ENCODE measurements at regions not wholly inside any gene's neighbourhood (a gene's known extent, or its start where the extent isn't known, plus 50 kb on each side); places are given as distances from the start of the nearest gene placed in this dataset.

DNA sequence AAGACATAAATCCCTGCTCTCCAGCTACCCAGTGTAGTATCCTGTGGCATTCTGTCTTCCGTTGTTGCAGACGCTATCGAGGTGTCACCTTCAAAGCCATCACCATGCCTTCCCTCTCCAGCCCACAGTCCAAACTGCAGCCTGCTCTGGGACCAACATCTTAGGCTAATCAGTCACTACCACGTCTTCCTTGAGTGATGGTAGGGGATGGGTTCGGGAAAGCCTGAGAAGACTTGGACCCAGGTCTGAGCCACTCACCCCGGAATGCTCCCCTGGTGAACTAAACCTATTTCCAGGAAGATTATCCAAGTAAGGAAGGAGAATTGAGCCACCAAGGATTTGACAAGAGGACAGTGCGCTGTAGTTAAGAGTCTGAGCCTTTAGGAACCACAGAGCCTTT lies 52.9 kb upstream of the IRX1 start:
- no peaks in the 10 kb centered on the region for H3K4me1 Mint-ChIP-seq (ENCODE audit: low read depth)
- no peaks in the 10 kb centered on the region for H3K27me3 Mint-ChIP-seq (ENCODE audit: low read depth)
- ATAC-seq (replicated peaks in 1 of 2) (no peak), DNase-seq (no peak)
- H3K27ac Mint-ChIP-seq, result no peak overlapping the region
- H3K36me3 Mint-ChIP-seq (ENCODE audit: insufficient read depth in 2 of 2), result no peaks in the 10 kb centered on the region
- peaks cover 3 to 4% of the 10 kb centered on the region in 2 donors for H3K9me3 Mint-ChIP-seq
- no peak overlapping the region for H3K4me3 Mint-ChIP-seq

DNA sequence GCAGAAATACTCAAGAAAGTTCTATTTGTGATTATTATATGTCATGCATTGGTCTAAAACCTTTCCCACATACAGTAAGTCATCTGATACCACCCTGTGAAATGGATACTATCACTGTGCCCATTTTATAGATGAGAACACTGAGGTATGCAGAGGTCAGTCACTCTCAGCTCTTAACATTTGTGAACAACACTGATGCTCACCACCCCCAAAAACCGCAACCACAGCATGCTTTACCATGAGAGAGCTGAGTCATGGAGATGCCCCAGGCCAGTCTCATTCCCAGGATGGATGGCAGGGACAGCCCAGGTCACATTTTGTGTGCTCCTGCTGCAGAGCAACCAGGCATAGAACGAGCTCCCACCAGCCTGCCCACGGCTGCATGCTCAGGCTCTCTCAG lies 53.5 kb upstream of the IRX1 start:
- H3K4me3 Mint-ChIP-seq, result no peak overlapping the region
- ATAC-seq (replicated peaks in 1 of 2) (no peak), DNase-seq (no peak)
- no peaks in the 10 kb centered on the region for H3K27me3 Mint-ChIP-seq (ENCODE audit: low read depth)
- H3K4me1 Mint-ChIP-seq (ENCODE audit: low read depth), result no peaks in the 10 kb centered on the region
- H3K27ac Mint-ChIP-seq, result no peak overlapping the region
- H3K36me3 Mint-ChIP-seq (ENCODE audit: insufficient read depth in 2 of 2), result peaks cover 0 to 2% of the 10 kb centered on the region in 2 donors
- peaks cover 3 to 4% of the 10 kb centered on the region in 2 donors for H3K9me3 Mint-ChIP-seq

DNA sequence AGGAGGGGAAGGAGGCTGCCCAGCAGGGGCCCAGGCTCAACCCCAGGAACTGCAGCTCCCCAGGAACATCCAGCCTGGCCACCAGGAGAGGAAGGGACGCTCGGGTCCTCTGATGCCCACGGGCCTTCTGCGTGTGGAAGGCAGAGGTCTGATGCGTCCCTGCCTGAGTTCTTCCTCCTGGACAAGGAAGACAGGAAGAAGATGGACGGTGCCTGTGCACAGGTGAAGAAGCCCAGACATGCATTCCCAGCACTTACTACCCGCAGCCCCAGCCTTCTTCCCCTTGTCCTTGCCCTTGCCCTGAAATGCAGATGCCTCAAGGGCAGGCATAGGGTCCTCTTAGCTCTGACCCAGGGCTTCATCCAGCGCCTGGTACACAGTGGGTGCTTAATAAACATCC lies 56.7 kb upstream of the IRX1 start:
- no peaks in the 10 kb centered on the region for H3K27me3 Mint-ChIP-seq (ENCODE audit: low read depth)
- no peak overlapping the region for H3K4me3 Mint-ChIP-seq
- H3K27ac Mint-ChIP-seq, result no peak overlapping the region
- no peaks in the 10 kb centered on the region for H3K4me1 Mint-ChIP-seq (ENCODE audit: low read depth)
- DNase-seq (no peak), ATAC-seq (replicated peaks in 1 of 2) (no peak)
- H3K9me3 Mint-ChIP-seq, result peaks cover 0 to 2% of the 10 kb centered on the region in 2 donors
- peaks cover 0 to 2% of the 10 kb centered on the region in 2 donors for H3K36me3 Mint-ChIP-seq (ENCODE audit: insufficient read depth in 2 of 2)

DNA sequence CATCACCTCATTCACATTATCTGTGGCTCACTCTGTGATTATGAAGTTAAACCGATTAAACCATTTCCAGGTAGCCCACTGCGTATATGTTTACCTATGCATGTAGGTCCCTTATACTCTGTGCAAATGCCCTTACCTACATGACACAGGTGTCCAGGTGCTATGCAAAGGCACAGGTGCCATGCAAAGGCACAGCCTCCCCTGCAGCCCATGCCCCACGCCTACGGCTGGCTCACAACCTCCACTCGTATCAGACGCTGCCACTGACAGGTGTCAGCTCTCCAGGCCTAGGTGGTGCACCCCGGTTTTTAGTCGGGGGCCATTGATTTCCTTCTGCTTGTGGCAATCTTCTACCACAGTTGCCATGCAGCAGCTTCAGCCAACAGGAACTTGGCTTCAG lies 57.7 kb upstream of the IRX1 start:
- ATAC-seq (replicated peaks in 1 of 2) (no peak), DNase-seq (no peak)
- Mint-ChIP-seq H3K9me3 (peaks cover 0 to 2% of the 10 kb centered on the region in 2 donors), H3K27ac (no peak overlapping the region), H3K4me3 (no peak overlapping the region), H3K27me3 (ENCODE audit: low read depth) (no peaks in the 10 kb centered on the region), H3K4me1 (ENCODE audit: low read depth) (no peaks in the 10 kb centered on the region), H3K36me3 (ENCODE audit: insufficient read depth in 2 of 2) (peaks cover 0 to 2% of the 10 kb centered on the region in 2 donors)

DNA sequence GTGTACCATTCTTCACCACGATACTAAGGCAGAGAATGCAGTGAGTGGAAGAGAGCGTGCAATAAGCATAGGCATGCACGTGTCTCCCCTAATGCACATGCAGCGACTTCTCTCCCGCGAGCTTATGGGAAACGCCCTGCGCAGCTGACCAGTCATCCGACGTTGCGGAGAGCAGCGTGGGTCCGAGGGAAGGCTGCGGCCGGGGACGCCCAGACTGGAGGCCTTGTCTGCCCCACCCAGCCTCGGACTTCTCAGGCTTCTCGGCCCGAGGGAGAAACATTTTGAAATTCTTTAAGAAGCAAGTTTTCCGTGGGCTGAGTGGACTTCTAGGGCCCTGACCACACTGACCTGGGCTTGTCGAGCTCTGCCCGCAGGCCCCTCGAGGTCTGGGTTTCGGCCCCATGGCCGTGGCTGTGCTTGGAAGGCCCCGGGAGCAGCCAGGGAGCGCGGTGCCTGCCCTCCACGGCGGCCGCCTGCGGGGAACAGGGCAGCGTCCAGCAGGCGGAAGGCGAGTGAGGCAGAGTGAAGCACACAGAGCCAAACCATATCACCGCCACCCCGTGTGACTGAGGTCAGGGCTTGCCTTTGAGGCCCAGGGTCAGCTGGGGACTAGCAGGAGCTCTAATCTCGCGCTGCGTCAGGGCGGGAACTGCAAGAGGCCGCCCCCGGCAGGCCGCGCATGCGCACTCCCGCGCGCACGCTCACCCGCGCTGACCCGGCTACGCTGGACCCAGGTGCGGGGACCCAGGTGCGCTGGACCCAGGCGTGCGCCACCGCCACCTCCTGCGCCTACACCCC lies 60.0 kb upstream of the IRX1 start:
- ATAC-seq (replicated peaks in 1 of 2), result no peak
- Mint-ChIP-seq H3K9me3 (peaks cover 0 to 2% of the 10 kb centered on the region in 2 donors), H3K27ac (no peak overlapping the region), H3K36me3 (ENCODE audit: insufficient read depth in 2 of 2) (peaks cover 0 to 2% of the 10 kb centered on the region in 2 donors), H3K27me3 (ENCODE audit: low read depth) (no peaks in the 10 kb centered on the region), H3K4me3 (no peak overlapping the region), H3K4me1 (ENCODE audit: low read depth) (no peaks in the 10 kb centered on the region)
- no peak for DNase-seq

DNA sequence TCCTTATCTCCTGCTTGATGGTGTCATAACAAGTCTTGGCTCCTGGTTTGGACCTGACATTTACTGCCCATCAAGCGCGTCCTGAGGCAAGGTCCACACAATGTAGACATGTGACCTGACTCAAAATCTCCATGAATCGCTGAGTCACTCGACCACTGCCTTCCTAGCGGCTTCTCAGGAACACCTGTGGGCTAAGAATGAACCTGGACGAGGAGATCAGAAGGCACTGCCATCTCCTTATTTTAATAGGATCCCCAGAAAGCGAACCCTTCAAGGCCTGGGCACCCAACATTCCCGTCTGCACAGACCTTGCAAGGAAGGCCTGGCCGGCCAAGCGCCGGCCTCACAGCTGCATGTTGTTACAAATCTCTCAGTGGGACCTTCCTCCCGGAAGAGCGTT lies 60.6 kb upstream of the IRX1 start:
- Mint-ChIP-seq H3K9me3 (peaks cover 0 to 2% of the 10 kb centered on the region in 2 donors), H3K27me3 (ENCODE audit: low read depth) (no peaks in the 10 kb centered on the region), H3K36me3 (ENCODE audit: insufficient read depth in 2 of 2) (peaks cover 0 to 2% of the 10 kb centered on the region in 2 donors), H3K4me3 (no peak overlapping the region), H3K4me1 (ENCODE audit: low read depth) (no peaks in the 10 kb centered on the region), H3K27ac (no peak overlapping the region)
- DNase-seq (no peak), ATAC-seq (replicated peaks in 1 of 2) (no peak)

DNA sequence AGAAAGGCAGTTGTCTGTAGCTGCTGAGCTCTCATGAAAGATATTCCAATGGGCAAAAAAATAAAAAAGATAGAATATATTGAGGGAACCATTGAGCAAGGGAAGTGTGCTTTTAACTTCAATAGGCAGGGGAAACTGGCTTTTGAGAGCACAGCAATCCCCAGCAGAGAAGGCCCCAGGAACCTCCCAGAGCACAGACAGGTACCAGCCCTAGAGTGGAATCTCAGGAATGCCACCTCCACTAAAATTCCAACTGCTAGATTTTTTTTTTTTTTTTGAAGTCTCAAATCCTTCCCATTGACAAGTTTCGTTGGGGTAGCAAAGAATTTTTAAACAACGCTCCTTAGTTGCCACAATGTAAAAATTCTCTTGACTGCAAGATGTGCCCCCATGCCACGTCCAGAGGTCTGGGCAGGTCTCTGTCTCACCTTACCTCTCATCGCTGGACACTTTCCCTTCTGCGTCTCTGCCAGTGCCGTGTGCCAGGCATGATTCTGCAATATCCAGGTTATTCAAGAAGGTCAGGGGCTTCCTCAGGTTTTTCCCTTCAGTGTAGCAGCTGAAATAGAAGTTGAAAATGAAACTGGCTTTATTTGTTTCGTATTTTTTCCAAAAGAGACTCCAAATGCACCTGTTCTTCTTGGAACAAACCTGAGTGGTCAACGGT lies 64.2 kb upstream of the IRX1 start:
- Mint-ChIP-seq H3K4me1 (ENCODE audit: low read depth) (no peaks in the 10 kb centered on the region), H3K27ac (no peak overlapping the region), H3K9me3 (peaks cover 0 to 2% of the 10 kb centered on the region in 2 donors), H3K27me3 (ENCODE audit: low read depth) (no peaks in the 10 kb centered on the region), H3K36me3 (ENCODE audit: insufficient read depth in 2 of 2) (no peaks in the 10 kb centered on the region), H3K4me3 (no peak overlapping the region)
- DNase-seq, result no peak
- ATAC-seq (replicated peaks in 1 of 2), result no peak

DNA sequence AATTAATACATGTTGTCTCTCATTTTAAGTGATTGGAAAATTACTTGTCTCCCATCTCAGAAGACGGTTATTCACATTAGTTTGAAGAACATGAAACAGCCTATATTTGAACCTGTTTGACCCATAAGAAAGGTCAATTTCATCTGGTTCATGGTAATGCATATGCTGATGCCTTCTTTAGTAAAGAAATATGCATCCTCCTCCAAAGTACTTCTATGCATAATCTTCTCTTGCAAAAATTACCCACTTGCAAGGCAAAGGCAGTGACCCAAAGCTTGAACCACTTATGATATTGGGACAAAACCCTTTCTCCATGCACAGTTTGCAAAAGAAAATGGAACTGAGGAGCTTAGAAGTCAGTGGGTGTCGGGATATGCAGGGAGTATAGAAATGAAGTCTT lies 65.4 kb upstream of the IRX1 start:
- no peak for ATAC-seq (replicated peaks in 1 of 2)
- H3K36me3 Mint-ChIP-seq (ENCODE audit: insufficient read depth in 2 of 2), result no peaks in the 10 kb centered on the region
- H3K27ac Mint-ChIP-seq, result no peak overlapping the region
- no peaks in the 10 kb centered on the region for H3K4me1 Mint-ChIP-seq (ENCODE audit: low read depth)
- peaks cover 0 to 7% of the 10 kb centered on the region in 2 donors for H3K9me3 Mint-ChIP-seq
- no peaks in the 10 kb centered on the region for H3K27me3 Mint-ChIP-seq (ENCODE audit: low read depth)
- no peak overlapping the region for H3K4me3 Mint-ChIP-seq
- DNase-seq, result no peak

DNA sequence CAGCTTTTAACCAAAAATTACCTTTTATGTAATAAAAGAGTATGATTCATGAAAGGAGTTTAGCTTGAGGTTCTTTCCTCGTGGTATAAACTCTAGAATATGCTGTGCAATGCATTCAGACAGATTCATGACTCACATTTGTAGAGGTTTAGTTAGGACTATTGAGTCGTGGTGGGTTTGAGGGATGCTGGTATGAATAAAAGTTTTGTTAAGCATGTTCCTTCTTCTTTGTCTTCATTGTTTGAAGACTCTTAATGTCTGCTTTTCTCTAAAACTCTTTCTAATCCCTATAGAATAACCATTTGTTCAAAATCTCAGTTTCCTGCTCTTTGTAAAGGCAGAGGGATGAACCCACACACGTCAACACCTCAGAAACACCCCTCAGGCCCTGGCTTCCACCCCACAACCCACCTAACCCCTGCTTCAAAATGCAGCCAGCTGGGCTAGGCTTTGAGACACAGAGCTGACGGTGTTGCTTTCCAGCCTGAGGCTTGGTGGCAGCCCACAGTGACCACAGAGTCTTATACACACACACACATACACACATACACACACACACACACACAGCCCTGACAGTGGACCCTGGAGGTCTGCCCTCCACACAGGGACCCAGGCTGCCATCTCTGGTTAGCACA lies 69.0 kb upstream of the IRX1 start:
- H3K4me3 Mint-ChIP-seq, result no peak overlapping the region
- H3K9me3 Mint-ChIP-seq, result peaks cover 9 to 14% of the 10 kb centered on the region in 2 donors
- H3K27me3 Mint-ChIP-seq (ENCODE audit: low read depth), result no peaks in the 10 kb centered on the region
- ATAC-seq (replicated peaks in 1 of 2) (no peak), DNase-seq (no peak)
- no peaks in the 10 kb centered on the region for H3K4me1 Mint-ChIP-seq (ENCODE audit: low read depth)
- H3K36me3 Mint-ChIP-seq (ENCODE audit: insufficient read depth in 2 of 2), result peaks cover 2 to 5% of the 10 kb centered on the region in 2 donors
- no peak overlapping the region for H3K27ac Mint-ChIP-seq

DNA sequence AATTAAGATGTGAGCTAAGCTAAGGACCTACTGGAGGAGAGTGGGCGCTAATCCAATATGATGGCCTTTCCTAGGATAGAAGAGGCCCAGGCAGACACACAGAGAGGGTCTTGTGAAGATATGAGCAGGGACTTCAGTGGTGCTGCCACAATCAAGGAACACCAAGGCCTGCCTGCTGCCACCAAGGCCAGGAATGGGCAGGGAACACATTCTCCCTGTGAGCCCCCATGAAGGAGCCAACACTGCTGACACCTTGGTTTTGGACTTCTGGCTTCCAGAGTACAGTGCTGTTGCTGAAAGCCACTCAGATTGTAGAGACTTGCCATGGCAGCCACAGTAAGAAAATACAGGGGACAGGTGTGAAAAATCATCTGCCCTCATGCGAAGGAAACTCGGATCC lies 73.1 kb upstream of the IRX1 start:
- H3K9me3 Mint-ChIP-seq, result peaks cover 9 to 14% of the 10 kb centered on the region in 2 donors
- no peaks in the 10 kb centered on the region for H3K4me1 Mint-ChIP-seq (ENCODE audit: low read depth)
- H3K36me3 Mint-ChIP-seq (ENCODE audit: insufficient read depth in 2 of 2), result peaks cover 2 to 5% of the 10 kb centered on the region in 2 donors
- no peak for DNase-seq
- no peak overlapping the region for H3K27ac Mint-ChIP-seq
- ATAC-seq (replicated peaks in 1 of 2), result no peak
- no peak overlapping the region for H3K4me3 Mint-ChIP-seq
- H3K27me3 Mint-ChIP-seq (ENCODE audit: low read depth), result no peaks in the 10 kb centered on the region

DNA sequence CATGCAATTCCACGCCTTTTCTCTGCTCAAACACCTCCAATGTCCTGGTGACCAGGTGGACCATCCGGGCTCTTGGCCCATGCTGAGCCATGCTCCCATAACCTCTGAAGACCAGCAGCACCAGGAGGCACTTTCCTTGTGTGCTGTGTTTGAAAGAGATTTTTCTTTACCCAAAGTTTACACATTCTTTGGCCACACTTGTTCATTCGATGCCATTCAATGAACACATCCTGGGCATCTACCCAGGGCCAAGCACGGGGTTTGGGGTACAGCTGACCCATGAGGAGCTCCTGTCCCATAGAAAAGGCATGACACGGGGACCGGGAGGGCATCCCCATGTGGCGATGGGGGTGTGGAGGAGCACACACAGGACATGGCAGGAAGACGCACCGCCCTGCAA lies 77.1 kb upstream of the IRX1 start:
- no peak for ATAC-seq (replicated peaks in 1 of 2)
- Mint-ChIP-seq H3K9me3 (peaks cover 3 to 4% of the 10 kb centered on the region in 2 donors), H3K4me1 (ENCODE audit: low read depth) (no peaks in the 10 kb centered on the region)

DNA sequence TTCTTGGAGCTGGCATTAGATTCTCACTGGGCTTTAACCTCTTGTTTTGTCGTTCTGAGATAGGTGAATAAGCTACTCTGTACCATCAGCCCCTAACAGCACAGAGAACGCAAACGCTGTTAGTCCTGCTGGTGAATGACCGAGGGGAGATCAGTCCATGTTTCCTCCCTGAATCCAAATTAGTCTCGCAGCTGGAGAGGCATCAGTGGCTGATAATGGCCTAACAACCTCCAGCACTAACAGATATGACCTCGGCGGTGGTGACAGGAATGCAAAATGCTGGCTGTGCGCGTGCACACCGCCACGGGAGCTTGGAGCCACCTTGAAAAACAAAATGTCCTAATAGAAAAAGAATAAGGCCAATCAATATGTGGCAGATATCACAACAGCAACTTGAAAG lies 77.6 kb upstream of the IRX1 start:
- no peaks in the 10 kb centered on the region for H3K27me3 Mint-ChIP-seq (ENCODE audit: low read depth)
- no peak overlapping the region for H3K27ac Mint-ChIP-seq
- no peak for DNase-seq
- ATAC-seq (replicated peaks in 1 of 2), result no peak
- no peaks in the 10 kb centered on the region for H3K4me1 Mint-ChIP-seq (ENCODE audit: low read depth)
- H3K4me3 Mint-ChIP-seq, result no peak overlapping the region
- peaks cover 0 to 2% of the 10 kb centered on the region in 2 donors for H3K36me3 Mint-ChIP-seq (ENCODE audit: insufficient read depth in 2 of 2)
- H3K9me3 Mint-ChIP-seq, result peaks cover 2 to 3% of the 10 kb centered on the region in 2 donors

More for the DNA sequence above, 77.1 kb upstream of the IRX1 start:
- Mint-ChIP-seq H3K36me3 (ENCODE audit: insufficient read depth in 2 of 2) (peaks cover 0 to 2% of the 10 kb centered on the region in 2 donors), H3K27me3 (ENCODE audit: low read depth) (no peaks in the 10 kb centered on the region), H3K27ac (no peak overlapping the region), H3K4me3 (no peak overlapping the region)
- no peak for DNase-seq

DNA sequence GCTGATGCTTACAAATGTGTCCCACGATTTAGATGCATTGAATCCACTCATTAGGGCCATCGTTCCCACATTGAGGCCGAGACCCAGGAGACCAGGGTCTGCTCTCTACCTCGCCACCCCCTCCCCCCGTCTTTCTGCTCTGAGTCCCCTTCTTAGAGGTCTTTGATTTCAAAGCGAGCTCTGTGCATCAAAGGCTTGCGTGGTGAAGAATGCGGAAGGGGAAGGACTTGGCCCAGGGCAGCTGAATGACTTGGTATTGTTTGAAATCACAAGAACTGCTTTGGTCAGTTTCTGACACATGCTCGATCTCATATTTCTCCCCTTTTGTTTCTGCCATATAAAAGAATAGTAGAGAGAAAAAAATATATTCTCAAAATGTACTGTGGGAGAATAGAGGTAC lies 78.3 kb upstream of the IRX1 start:
- DNase-seq (no peak), ATAC-seq (replicated peaks in 1 of 2) (no peak)
- no peaks in the 10 kb centered on the region for H3K36me3 Mint-ChIP-seq (ENCODE audit: insufficient read depth in 2 of 2)
- no peaks in the 10 kb centered on the region for H3K4me1 Mint-ChIP-seq (ENCODE audit: low read depth)
- no peak overlapping the region for H3K27ac Mint-ChIP-seq
- H3K4me3 Mint-ChIP-seq, result no peak overlapping the region
- peaks cover 0 to 2% of the 10 kb centered on the region in 2 donors for H3K9me3 Mint-ChIP-seq
- H3K27me3 Mint-ChIP-seq (ENCODE audit: low read depth), result no peaks in the 10 kb centered on the region

All from activated T-cell treated with anti-CD3 and anti-CD28 coated beads, Interleukin-2, amount 50 U/mL, for 72 hours (primary cell).